ENCODE measurements at regions not wholly inside any gene's neighbourhood (a gene's known extent, or its start where the extent isn't known, plus 50 kb on each side); places are given as distances from the start of the nearest gene placed in this dataset.

- H3K36me3 ChIP-seq = peaks cover 0 to 15% (median 11%) of the 10 kb centered on the region in 4 donors
- intact Hi-C loops (cut with DNase I; ENCODE audit: low total_unique reads) = no loop called here
- TF ChIP-seq CTCF (IDR thresholded peaks at IDR 0.05) (no peak), EP300 (IDR thresholded peaks at IDR 0.05) (no peak), POLR2AphosphoS5 (IDR thresholded peaks at IDR 0.05) (no peak), POLR2A (IDR thresholded peaks at IDR 0.05) (no peak)
- H3K27me3 ChIP-seq = no peaks in the 10 kb centered on the region
- H3K27ac ChIP-seq = no peak overlapping the region
- DNase-seq = no peak
- H3K9me3 ChIP-seq = no peaks in the 10 kb centered on the region
- WGBS, 5 donors = 85 to 94% (median 92%) methylated on average over 3 of the region's 3 CpGs
- no peak overlapping the region for H3K4me3 ChIP-seq
- no peaks in the 10 kb centered on the region for H3K4me1 ChIP-seq
Observed at GRCh38 chr6:150735341-150735851, 130.1 kb upstream of the MTHFD1L start.

GRCh38 chr6:150738092-150738629 lies 127.3 kb upstream of the MTHFD1L start:
- Histone ChIP-seq H3K27ac (no peak overlapping the region), H3K27me3 (no peaks in the 10 kb centered on the region), H3K4me3 (no peak overlapping the region), H3K36me3 (peaks cover 0 to 14% (median 11%) of the 10 kb centered on the region in 4 donors), H3K4me1 (no peaks in the 10 kb centered on the region), H3K9me3 (no peaks in the 10 kb centered on the region)
- TF ChIP-seq POLR2AphosphoS5 (IDR thresholded peaks at IDR 0.05) (no peak), POLR2A (IDR thresholded peaks at IDR 0.05) (no peak), CTCF (IDR thresholded peaks at IDR 0.05) (no peak), EP300 (IDR thresholded peaks at IDR 0.05) (no peak)
- intact Hi-C loops (cut with DNase I; ENCODE audit: low total_unique reads) = no loop called here
- DNase-seq = no peak
- WGBS, 5 donors = 85 to 94% (median 93%) methylated on average over 6 of the region's 6 CpGs

GRCh38 chr6:150739711-150740349 lies 125.7 kb upstream of the MTHFD1L start:
- Histone ChIP-seq H3K27ac (no peak overlapping the region), H3K36me3 (no peaks in the 10 kb centered on the region), H3K9me3 (no peaks in the 10 kb centered on the region), H3K4me1 (no peaks in the 10 kb centered on the region), H3K4me3 (no peak overlapping the region), H3K27me3 (no peaks in the 10 kb centered on the region)
- DNase-seq = no peak
- intact Hi-C loops (cut with DNase I; ENCODE audit: low total_unique reads) = no loop called here
- WGBS, 5 donors = 65 to 84% (median 77%) methylated on average over 2 of the region's 2 CpGs
- TF ChIP-seq EP300 (IDR thresholded peaks at IDR 0.05) (no peak), POLR2AphosphoS5 (IDR thresholded peaks at IDR 0.05) (no peak), CTCF (IDR thresholded peaks at IDR 0.05) (no peak)

DNA sequence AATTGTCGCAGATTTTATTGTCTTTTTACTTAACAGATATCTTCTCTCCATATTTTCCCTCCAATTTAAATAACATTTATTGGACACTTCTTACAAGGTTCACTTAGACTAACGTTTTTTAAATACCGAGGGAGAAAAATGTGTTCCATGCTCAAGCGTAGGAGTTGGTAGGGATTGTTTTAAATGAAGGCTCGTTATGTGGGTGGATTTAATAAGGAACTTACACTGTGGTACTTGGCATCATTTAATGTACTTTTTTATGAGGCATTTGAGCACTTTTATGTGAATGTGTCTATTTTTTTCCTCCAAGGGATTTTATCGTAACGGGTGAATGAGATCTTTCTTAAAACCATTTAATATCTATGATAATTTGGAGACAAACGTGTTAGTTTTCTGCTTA lies 125.0 kb upstream of the MTHFD1L start:
- H3K36me3 ChIP-seq = no peaks in the 10 kb centered on the region
- H3K4me1 ChIP-seq = no peaks in the 10 kb centered on the region
- no peak overlapping the region for H3K27ac ChIP-seq
- no peaks in the 10 kb centered on the region for H3K27me3 ChIP-seq
- intact Hi-C loops (cut with DNase I; ENCODE audit: low total_unique reads) = no loop called here
- DNase-seq = no peak
- WGBS, 5 donors = 73 to 90% (median 89%) methylated on average over 8 of the region's 8 CpGs
- H3K4me3 ChIP-seq = no peak overlapping the region
- TF ChIP-seq EP300 (IDR thresholded peaks at IDR 0.05) = no peak
- TF ChIP-seq POLR2AphosphoS5 (IDR thresholded peaks at IDR 0.05) = no peak
- TF ChIP-seq CTCF (IDR thresholded peaks at IDR 0.05) = no peak
- TF ChIP-seq POLR2A (IDR thresholded peaks at IDR 0.05) = no peak
- no peaks in the 10 kb centered on the region for H3K9me3 ChIP-seq

Data from stomach (tissue), 8 donors.